Memory B cell (primary cell): ENCODE measurements at regions not wholly inside any gene's neighbourhood (a gene's known extent, or its start where the extent isn't known, plus 50 kb on each side); places are given as distances from the start of the nearest gene placed in this dataset.
"Not testable (repeated sequence)": the region's sequence is repeated elsewhere in the genome, so short reads cannot be mapped to it uniquely, and the experiment has no call there.

Experiments used
- ATAC-seq: fragments of 150-1000 bp; cut with Tn5 transposase; 2 replicates; pipeline ENCODE4 v1.10.0; 2021; ENCODE audit warnings: low read depth, mild to moderate bottlenecking, moderate library complexity
- DNase-seq, 2 donors: peaks; one replicate each; pipeline ENCODE4 v3.0.0; 2022; ENCODE audit warnings: low spot score in 2 of 2
- H3K27ac Mint-ChIP-seq: one replicate; pipeline ENCODE4 v1.8.0; 2022; ENCODE audit warnings: mild to moderate bottlenecking, moderate library complexity, mixed read lengths
- H3K27me3 Mint-ChIP-seq: one replicate; pipeline ENCODE4 v1.8.0; 2022; ENCODE audit warnings: mixed read lengths
- H3K36me3 Mint-ChIP-seq: one replicate; pipeline ENCODE4 v1.8.0; 2022; ENCODE audit warnings: mild to moderate bottlenecking, mixed read lengths
- H3K4me1 Mint-ChIP-seq: one replicate; pipeline ENCODE4 v1.8.0; 2022; ENCODE audit warnings: mixed read lengths
- H3K4me3 Mint-ChIP-seq: one replicate; pipeline ENCODE4 v1.8.0; 2022; ENCODE audit warnings: mild to moderate bottlenecking, moderate library complexity, mixed read lengths
- H3K9me3 Mint-ChIP-seq: one replicate; pipeline ENCODE4 v1.8.0; 2022; ENCODE audit warnings: mixed read lengths

DNA sequence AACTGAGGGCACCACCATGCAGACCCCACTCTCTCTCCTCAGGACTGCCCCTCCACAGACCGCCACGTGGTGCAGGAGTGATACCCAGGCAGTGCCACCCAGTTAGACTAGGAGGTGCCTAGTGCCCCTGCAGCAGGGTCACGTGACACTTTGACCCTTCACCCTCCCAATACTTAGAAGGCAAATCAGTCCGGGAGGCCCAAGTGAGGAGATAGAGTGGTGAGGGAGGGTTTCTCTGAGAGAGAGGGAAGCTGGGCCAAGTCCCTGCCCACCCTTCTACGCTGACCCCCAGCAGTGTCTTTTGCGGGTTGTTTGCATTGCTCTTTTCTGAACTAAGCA lies 84.6 kb downstream of the BUD13 start:
- H3K9me3 Mint-ChIP-seq = peaks cover 2% of the 10 kb centered on the region
- peaks cover 13% of the 10 kb centered on the region for H3K27me3 Mint-ChIP-seq
- no peaks in the 10 kb centered on the region for H3K36me3 Mint-ChIP-seq
- no peak overlapping the region for H3K4me3 Mint-ChIP-seq
- ATAC-seq = no peak
- H3K27ac Mint-ChIP-seq = no peak overlapping the region
- no peak for DNase-seq
- H3K4me1 Mint-ChIP-seq = peaks cover 2% of the 10 kb centered on the region

DNA sequence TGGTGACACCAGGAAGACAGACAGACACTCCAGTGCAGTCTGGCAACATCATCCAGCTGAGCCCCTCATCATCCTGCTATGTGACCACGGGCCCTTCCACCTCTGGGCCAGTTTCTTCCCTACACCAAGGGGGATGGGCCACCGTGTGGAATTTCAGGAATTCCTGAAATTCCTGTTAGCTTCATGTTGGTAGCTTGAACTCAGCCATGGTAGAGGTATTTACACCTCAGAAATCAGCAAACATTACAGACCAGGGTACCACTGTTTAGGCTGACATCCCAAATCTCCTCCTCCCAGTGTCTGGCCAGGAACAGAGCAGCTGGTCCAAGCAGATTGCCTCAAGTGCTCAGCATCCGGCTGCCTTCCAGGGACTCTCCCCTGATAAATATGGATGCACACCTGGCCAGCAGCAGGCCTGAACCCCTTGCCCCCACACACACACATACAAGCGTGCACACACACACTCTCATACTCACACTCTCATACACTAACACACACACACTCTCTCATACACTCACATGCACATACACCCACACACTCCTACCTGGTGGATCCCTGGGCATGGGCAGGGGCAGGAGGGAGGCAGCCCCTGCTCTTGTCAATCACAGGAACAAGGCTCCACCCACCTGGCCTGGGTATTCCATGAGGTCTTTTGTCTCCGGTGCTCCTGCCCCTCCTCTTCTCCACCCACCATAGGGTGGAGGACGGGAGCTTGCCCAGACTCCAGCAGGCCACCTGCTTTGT lies 85.2 kb downstream of the BUD13 start:
- H3K36me3 Mint-ChIP-seq = no peaks in the 10 kb centered on the region
- no peak for DNase-seq
- no peak overlapping the region for H3K4me3 Mint-ChIP-seq
- H3K4me1 Mint-ChIP-seq = peaks cover 2% of the 10 kb centered on the region
- ATAC-seq = no peak
- H3K27me3 Mint-ChIP-seq = peaks cover 13% of the 10 kb centered on the region
- no peak overlapping the region for H3K27ac Mint-ChIP-seq
- peaks cover 4% of the 10 kb centered on the region for H3K9me3 Mint-ChIP-seq

DNA sequence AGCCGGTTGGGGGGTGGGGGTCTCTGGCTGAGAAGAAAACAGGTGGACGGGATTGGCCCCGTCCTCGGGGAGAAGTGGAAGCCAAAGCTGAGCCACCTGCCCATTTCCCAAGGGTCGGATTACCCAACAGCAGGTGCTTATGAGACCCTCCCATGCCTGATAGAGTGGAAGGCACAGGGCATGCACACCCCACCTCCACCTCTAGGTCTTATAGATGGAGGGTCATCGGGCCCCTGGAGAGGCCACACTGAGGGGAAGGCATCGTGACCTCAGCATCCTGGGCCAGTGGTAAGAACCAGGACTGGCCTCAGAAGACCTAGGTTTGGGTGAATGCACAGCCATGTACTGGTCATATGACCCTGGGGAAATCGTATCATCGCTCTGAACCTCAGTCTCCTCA lies 85.9 kb downstream of the BUD13 start:
- Mint-ChIP-seq H3K36me3 (no peaks in the 10 kb centered on the region), H3K27ac (no peak overlapping the region), H3K27me3 (peaks cover 10% of the 10 kb centered on the region), H3K4me3 (no peak overlapping the region), H3K9me3 (peaks cover 4% of the 10 kb centered on the region), H3K4me1 (peaks cover 2% of the 10 kb centered on the region)
- ATAC-seq (no peak), DNase-seq (no peak)

GRCh38 chr11:116683982-116684381 lies 88.8 kb downstream of the BUD13 start:
- Mint-ChIP-seq H3K4me3 (no peak overlapping the region), H3K36me3 (no peaks in the 10 kb centered on the region), H3K4me1 (no peaks in the 10 kb centered on the region), H3K27ac (no peak overlapping the region), H3K27me3 (peaks cover 17% of the 10 kb centered on the region), H3K9me3 (peaks cover 4% of the 10 kb centered on the region)
- DNase-seq (no peak), ATAC-seq (no peak)

DNA sequence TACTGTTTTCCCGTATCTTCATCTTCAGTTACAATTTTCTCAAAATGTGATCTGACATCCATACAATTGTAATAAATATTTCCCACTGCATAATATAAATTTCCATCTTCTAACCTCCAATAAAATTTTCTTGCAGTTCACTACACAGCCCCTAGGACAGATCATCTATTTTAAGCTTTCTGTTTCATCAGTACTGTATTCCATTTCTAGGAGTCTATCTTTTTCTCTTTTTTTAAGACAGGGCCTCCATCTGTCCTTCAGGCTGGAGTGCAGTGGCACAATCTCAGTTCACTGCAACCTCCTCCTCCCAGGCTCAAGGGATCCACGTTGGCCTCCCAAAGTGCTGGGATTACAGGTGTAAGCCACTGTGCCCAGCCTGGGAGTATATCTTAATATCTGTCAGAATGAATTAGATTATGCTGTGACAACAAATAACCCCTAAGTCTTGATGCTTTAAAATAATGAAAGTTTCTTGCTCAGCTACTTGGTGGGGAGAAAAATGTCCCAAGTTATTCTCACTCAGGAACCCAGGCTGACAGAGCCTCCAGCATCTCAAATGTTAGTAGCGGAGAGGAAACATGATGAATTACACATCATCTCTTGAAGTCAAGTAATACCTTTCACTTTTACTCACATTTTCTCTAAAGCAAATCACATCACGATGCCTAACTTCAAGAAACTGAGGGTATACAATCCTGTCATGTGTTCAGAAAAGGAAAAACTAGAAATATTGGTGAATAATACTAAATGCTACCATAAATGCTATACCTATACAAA lies 92.2 kb downstream of the BUD13 start:
- Mint-ChIP-seq H3K4me1 (no peaks in the 10 kb centered on the region), H3K4me3 (no peak overlapping the region), H3K27ac (no peak overlapping the region), H3K27me3 (peaks cover 8% of the 10 kb centered on the region), H3K36me3 (no peaks in the 10 kb centered on the region), H3K9me3 (peaks cover 12% of the 10 kb centered on the region)
- ATAC-seq (no peak), DNase-seq (no peak)

- peaks cover 7% of the 10 kb centered on the region for H3K27me3 Mint-ChIP-seq
- no peak overlapping the region for H3K4me3 Mint-ChIP-seq
- peaks cover 17% of the 10 kb centered on the region for H3K9me3 Mint-ChIP-seq
- ATAC-seq (no peak), DNase-seq (no peak)
- H3K27ac Mint-ChIP-seq = no peak overlapping the region
- no peaks in the 10 kb centered on the region for H3K4me1 Mint-ChIP-seq
- H3K36me3 Mint-ChIP-seq = no peaks in the 10 kb centered on the region
Observed at GRCh38 chr11:116678887-116679286, 93.9 kb downstream of the BUD13 start.

DNA sequence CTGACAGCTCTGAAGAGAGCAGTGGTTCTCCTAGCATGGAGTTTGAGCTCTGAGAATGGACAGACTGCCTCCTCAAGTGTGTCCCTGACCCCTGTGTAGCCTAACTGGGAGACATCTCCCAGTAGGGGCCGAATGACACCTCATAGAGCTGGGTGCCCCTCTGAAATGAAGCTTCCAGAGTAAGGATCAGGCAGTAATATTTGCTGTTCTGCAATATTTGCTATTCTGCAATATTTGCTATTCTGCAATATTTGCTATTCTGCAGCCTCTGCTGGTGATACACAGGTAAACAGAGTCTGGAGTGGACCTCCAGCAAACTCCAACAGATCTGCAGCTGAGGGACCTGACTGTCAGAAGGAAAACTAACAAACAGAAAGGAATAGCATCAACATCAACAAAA lies 105.5 kb downstream of the BUD13 start:
- not testable (repeated sequence) for H3K36me3 Mint-ChIP-seq, H3K27ac Mint-ChIP-seq, H3K4me3 Mint-ChIP-seq, DNase-seq, ATAC-seq, H3K4me1 Mint-ChIP-seq
- H3K27me3 Mint-ChIP-seq = peaks cover 24% of the 10 kb centered on the region
- peaks cover 20% of the 10 kb centered on the region for H3K9me3 Mint-ChIP-seq

- not testable (repeated sequence) for H3K36me3 Mint-ChIP-seq, H3K4me3 Mint-ChIP-seq, H3K27ac Mint-ChIP-seq, H3K4me1 Mint-ChIP-seq, DNase-seq, ATAC-seq
- H3K9me3 Mint-ChIP-seq = peaks cover 20% of the 10 kb centered on the region
- H3K27me3 Mint-ChIP-seq = peaks cover 26% of the 10 kb centered on the region
Observed at GRCh38 chr11:116666673-116667249, 106.0 kb downstream of the BUD13 start.

DNA sequence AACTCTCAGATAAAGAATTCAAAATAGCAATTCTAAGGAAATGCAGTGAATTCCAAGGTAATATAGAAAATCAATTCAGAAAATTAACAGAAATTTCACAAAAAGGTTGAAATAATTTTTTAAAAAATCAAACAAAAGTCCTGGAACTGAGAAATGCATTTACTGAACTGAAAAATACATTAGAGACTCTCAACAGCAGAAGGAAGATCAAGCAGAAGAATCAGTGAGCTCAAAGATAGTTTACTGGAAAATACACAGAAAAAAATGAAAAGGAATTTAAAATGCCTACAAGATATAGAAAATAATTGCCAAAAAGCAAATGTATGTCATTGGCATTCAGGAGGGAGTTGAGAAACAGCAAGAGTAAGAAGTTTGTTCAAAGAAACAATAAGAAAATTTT lies 107.3 kb downstream of the BUD13 start:
- Mint-ChIP-seq H3K4me3 (no peak overlapping the region), H3K27ac (no peak overlapping the region), H3K27me3 (peaks cover 31% of the 10 kb centered on the region), H3K36me3 (peaks cover 6% of the 10 kb centered on the region), H3K9me3 (peaks cover 20% of the 10 kb centered on the region), H3K4me1 (no peaks in the 10 kb centered on the region)
- no peak for DNase-seq
- no peak for ATAC-seq

DNA sequence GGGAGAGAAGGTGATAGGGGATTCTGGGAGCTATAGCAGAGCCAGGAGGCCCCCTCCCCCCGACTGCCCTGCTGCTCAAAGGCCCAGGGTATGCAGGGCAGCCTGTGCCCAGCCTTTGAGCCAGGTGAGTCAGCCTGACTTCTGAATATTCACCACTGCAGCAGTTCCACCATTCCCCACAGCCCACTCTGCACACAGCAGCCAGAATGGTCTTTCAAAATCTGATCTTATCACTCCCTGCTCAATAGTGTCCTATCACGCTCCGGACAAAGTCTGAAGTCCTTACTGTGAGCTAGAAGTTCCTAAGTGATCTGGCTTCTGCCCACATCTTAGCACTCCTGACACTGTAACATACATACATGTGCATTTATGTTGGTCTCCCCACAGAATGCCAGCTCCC lies 111.7 kb downstream of the BUD13 start:
- H3K9me3 Mint-ChIP-seq = peaks cover 11% of the 10 kb centered on the region
- no peak overlapping the region for H3K4me3 Mint-ChIP-seq
- peaks cover 6% of the 10 kb centered on the region for H3K36me3 Mint-ChIP-seq
- no peak overlapping the region for H3K27ac Mint-ChIP-seq
- ATAC-seq = no peak
- no peak for DNase-seq
- H3K27me3 Mint-ChIP-seq = peaks cover 32% of the 10 kb centered on the region
- H3K4me1 Mint-ChIP-seq = no peaks in the 10 kb centered on the region

GRCh38 chr11:116660011-116660410 lies 112.8 kb downstream of the BUD13 start:
- DNase-seq (no peak), ATAC-seq (no peak)
- Mint-ChIP-seq H3K36me3 (peaks cover 2% of the 10 kb centered on the region), H3K4me1 (no peaks in the 10 kb centered on the region), H3K27me3 (peaks cover 30% of the 10 kb centered on the region), H3K27ac (no peak overlapping the region), H3K9me3 (peaks cover 6% of the 10 kb centered on the region), H3K4me3 (no peak overlapping the region)

- no peak for DNase-seq
- ATAC-seq = no peak
- Mint-ChIP-seq H3K27me3 (peaks cover 33% of the 10 kb centered on the region), H3K27ac (no peak overlapping the region), H3K4me1 (no peaks in the 10 kb centered on the region), H3K9me3 (peaks cover 12% of the 10 kb centered on the region), H3K4me3 (no peak overlapping the region), H3K36me3 (peaks cover 2% of the 10 kb centered on the region)
Observed at GRCh38 chr11:116658876-116659535, 113.8 kb downstream of the BUD13 start.

- Mint-ChIP-seq H3K9me3 (peaks cover 10% of the 10 kb centered on the region), H3K4me3 (no peak overlapping the region), H3K27me3 (peaks cover 32% of the 10 kb centered on the region), H3K36me3 (no peaks in the 10 kb centered on the region), H3K27ac (no peak overlapping the region), H3K4me1 (no peaks in the 10 kb centered on the region)
- DNase-seq (no peak), ATAC-seq (no peak)
Observed at GRCh38 chr11:116657842-116658825, 114.7 kb downstream of the BUD13 start.
